Putamen (tissue), 1 donor: ENCODE measurements at regions not wholly inside any gene's neighbourhood (a gene's known extent, or its start where the extent isn't known, plus 50 kb on each side); places are given as distances from the start of the nearest gene placed in this dataset.

Experiments used
- DNase-seq: peaks from one replicate; pipeline ENCODE4 v3.0.0-alpha.2; 2016; ENCODE audit warnings: low spot score

DNA sequence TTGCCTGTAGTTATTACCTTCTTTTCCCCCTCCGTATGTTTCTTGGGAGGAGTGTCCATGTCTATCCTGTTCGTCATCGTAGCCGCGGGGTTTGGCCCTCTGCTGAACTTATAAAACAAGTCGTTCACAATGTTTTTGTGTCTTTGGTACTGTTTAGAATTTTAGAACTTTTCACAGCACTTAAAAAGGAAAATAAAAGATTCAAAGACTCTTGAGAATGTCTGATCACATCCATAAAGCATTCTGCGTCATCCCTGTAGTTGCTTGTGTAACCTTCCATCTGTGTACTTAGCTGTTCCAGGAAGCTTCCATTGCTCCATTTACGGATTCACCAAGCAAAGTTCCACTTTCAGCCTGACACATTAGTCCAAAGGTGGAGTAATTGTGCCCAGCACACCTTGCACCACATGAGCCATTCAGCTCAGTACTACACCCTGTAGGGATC lies 677.1 kb upstream of the NR2F2 start:
- DNase-seq = no peak

DNA sequence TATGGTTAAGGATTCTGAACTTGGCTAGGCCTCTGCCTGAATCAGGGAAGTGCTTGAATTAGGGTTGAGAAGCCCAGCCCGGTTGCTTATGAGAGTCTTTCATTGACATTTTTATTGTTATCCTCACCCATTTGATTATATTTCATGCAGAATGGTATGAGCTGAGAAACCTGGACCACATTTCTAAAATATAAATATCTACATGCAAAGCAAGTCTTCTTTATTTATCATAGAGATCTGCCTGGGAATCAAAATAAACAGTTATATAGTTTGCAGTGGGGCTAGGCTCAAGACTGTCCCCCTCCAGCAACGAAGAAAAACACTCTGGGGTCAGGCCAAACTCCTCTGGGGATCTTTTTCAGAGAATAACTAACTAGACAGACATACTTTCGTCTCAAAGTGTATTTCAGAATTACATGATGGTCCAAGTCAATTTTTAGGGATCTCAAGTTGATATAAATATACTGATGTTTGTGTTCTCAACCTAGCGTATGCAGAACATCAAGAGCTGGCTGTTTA lies 675.4 kb upstream of the NR2F2 start:
- DNase-seq = no peak

DNA sequence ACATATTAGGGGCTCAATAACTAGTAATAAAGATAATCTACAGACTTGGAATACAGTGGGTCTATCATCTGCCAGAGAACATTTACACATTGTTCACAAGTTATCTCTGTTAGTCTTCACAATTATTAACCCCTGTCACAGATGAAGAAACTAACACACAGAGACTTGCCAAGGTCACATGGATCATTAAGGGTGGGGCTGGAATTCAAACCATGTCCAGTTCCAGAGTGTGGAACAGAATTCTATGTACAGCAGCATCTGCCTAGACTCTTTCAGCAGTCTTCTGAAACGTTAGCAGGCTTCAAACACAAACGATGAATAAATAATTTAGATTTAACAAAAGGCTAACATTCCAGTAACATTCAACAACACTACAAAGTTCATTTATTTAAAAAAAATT lies 673.9 kb upstream of the NR2F2 start:
- no peak for DNase-seq

DNA sequence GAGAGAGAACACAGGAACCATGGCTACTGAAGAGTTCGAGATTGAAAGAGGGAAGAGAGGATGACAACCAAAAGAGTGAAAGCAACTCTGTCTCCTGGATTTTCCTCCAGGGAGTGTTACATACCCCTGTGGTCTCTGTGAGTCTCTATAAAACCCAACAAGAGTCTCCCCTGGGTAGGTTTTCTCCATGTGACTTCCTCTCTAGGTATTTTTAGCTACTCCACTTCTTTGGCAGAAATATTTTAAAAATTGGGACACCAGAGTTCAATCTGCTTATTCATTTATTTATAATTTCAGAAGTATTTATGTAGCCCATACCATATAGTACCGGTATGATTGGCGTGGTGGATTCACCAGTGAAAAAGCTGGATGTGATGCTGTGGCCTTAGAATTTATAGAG lies 671.7 kb upstream of the NR2F2 start:
- no peak for DNase-seq

DNA sequence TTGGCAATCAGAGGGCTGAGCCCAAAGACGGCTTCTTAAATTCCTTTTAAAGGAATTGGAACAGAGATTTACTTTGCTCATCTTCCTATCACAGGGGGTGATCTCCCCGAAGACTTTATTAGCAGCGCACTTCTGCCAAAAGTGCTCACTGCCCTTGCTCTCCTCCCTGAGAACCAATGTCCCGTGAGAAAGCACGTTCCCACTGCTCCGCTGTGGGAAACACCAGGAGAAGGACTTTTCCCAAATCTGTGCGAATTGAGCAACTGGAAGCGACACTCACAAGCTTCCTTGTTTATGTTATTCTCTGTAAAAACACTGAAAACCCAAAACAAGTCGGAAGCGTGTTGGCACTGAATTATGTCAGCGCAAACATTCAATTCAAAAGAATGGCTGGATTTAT lies 670.8 kb upstream of the NR2F2 start:
- no peak for DNase-seq

DNA sequence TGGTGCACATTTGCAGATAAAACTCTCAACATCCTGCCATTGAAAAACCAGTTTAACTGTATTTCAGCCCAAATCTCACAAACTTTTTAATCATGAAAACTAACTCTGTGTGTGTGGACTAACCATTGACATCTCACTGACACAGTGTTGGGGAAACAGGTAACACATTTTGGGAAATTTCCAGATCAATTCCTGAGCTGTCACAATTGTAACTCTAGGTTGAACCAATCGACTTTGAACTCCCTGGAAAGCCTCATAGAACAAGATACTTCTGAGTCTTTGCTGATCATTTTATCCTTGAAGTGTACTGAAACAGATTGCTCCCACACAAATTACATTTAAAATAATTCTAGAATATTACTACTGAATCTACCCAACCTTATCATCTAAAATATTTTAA lies 667.9 kb upstream of the NR2F2 start:
- no peak for DNase-seq

DNA sequence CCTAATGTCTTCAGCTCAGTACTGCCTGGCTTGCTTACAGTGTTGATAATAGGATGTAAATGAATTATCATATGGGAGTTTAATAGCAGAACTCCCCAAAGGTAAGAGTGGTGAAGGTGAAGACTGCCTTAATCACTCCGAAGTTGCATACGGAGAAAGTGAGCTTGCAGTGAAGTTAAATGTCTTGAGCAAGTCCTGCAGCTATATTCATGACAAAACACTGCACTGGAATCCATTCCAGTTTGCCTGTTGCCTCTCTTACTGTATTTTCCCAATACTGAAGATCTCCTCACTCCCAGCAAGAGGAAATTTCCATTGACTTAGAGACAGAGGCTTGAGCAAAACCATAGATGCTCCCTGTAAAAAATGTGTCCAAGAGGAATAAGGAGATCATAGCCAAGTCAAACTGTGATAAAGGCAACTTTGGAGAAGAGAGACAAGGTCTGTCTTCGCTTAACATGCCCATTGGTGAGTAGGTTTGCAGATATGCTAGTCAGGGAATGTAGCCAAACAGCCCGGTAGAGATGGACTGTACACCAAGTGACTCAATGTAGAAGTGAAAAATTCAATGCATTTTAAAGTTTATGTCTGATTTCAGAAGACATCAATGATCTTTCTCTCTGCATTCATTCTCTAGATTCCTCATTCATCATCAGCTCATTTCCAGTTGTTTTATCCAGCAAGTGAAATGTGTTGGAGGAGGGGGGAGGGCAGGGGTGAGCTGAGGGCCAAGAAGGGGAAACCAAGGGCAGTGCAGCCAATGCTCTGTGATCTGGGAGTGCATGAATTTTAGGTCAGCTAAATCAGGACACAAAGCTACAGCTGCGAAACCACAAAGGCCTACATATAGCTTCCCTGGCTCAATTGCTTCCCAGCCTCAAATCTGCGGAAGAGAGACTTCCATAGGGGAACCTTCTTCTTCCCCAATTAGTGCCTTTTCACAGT lies 667.1 kb upstream of the NR2F2 start:
- no peak for DNase-seq

DNA sequence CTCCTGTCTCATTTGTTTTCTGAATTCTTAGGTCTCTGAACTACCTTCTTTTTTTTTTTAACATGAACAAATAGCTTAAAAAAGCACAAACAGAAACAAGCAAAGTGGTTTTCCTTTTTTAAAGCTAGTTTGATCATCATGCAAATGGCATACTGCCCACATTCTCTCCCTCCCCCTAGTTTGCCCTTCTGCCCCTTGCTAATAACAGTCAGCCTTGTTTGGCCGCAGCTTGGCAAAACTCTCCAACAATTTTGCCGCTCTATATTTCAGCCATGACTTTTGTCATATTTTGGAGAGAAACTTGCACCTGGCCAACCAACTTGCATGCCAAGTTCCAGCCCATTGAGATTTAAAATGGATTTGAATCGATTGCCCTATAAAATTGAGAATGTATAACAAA lies 666.0 kb upstream of the NR2F2 start:
- no peak for DNase-seq

DNA sequence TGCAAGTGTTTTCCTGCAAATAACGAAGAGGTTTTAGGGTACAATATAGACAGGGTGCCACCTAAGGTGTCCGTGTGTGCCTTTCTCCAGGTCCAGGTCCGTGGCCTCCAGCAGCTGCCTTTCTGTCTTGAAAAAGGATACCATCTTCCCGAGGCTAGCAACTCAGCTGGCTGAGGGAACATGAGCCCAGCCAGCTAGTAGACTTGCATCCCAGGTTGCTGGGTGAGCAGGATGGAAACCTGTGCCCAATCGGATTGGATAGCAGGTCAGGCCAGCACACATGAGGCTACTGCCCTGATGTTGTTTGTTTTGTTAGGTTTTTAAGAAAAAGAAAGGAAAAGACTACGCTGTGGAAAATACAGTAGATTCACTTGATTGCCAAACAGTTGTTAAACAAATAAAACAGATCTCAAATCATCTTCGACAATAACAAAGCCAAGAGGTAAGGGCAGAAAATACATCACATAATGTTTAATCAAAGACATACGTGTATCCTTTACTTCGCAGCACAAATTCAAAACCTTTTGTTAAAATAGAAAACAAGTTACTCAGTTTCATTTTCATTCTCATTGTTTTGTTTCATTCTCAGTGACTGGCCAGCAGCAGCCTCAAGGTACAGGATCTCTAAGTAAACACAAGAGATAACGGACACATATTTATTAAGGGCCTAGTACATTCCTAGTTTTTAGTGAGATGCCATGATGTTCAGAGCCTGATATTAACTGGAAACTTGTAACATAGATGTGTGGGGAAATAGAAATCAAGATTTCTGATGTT lies 661.2 kb upstream of the NR2F2 start:
- no peak for DNase-seq

DNA sequence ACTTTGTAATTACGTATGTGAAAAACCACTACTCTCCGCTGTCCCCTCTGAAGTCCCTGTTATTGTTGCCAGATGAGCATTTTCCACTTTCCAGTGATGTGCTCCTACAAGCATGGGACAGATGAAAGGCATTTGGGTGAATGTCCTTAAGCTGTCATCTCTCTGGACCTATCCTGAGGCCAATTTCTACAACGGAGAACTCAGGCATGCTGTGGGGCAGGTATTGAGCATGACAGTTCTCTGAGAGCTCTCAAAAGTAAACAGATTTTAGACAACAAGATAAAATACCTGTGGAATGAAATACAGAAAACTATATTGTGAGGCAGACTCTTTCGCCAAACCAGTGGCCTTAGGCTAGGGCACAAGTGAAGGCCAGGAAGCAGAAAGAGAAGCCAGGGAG lies 656.5 kb upstream of the NR2F2 start:
- DNase-seq = no peak

DNA sequence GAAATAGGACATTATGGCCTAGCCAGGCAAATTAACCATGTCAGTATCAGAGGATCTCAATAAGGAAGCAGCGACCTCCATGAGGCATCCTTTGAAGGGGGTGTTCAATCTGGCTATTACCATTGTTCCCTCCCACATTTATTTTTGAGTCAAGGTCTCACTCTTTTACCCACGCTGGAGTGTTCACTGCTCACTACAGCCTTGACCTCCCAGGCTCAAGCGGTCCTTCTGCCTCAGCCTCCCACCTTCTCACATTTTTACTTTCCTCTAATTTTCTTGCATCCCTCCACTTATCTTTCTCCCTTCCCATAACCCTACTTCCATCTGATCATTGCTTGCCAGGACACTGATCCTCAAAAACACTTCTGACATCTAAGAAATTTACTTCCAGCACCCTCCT lies 654.0 kb upstream of the NR2F2 start:
- no peak for DNase-seq

DNA sequence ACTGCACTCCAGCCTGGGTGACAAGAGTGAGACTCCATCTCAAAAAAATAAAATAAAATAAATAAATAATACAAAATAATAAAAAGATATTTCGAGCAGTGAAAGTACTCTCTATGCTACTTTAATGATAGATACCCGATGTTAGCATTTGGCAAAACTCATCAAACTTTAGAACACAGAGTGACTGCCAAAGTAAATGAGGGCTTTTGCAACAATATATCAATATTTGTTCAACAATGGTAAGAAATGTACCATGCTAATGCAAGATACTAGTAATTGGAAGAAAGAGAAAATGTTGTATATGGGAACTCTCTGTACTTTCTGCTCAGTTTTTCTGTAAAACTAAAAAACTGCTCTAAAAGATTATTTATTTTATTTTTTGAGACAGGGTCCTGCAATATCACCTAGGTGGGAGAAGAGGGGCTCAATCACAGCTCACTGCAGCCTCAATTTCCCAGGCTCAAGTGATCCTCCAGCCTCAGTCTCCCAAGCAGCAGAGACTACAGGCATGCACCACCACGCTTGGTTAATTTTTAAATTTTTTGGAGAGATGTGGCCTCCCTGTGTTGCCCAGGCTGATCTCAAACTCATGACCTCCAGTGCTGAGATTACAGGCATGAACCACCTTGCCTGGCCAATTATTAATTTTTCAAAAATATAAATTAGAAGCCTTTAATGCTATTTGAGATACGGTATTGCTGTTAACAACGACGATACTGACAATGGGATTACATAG lies 650.5 kb upstream of the NR2F2 start:
- DNase-seq = no peak

DNA sequence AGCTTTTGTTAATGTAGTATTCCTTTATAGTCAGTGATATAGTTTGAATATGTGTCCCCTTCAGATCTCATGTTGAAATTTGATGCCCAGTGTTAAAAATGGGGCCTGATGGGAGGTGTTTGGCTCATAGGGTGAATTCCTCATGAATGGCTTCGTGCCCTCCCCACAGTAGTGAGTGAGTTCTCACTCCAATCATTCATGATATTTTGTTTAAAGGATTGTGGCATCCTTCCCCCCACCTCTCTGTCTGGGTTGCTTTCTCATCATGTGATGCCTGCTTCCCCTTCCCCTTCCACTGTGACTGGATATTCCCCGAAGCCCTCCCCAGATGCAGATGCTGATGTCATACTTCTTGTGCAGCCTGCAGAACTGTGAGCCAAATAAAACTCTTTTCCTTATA lies 649.8 kb upstream of the NR2F2 start:
- no peak for DNase-seq

DNA sequence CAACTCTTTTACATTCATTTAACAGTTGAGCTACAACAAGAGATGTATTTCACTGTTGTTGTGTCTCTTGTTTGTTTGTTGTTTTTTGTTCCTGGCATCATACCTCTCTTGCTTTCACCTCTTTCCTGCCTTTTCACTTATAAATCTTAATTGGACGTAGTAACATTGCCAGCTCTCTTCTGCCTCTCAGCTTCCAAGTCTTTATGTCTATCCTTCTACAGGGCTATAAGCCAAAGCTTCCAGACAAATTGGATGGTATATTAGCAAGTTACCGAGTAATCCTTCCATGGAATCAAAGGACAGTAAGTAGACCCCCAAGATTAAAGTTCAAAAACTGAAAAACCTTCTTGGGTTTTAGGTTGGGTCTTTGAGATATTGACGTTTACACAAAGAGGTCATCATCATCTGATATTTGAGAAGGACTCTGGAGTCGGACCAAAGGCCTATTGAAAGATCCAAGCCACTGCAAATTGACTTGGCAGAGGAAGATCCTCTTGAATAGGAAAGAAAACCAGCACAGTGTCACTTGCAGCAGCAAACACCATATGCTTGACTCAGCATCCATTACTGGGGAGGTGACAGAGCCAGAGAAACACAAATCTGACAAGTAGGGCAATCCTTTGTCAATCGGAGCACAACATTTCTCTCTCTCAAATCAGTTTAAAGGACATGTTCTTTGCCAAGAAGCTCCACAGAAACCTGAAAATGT lies 648.5 kb upstream of the NR2F2 start:
- no peak for DNase-seq

DNA sequence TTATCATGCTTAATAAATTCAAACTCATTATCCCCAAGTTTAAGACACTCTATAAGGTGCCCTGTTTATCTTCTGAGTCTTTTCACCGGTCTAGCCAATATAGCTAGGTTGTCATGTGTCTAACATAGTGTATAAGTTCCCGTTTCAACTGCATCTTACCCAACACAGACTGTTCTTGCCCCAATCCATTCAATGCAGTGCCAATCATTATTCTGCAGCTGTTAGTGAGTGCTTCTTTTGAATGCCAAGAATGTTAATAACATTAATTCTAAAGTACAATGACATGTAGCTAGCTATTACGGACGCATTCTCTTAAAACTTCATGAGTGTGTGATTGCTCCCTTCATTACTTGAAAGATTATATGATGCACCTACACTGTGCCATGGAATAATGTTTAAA lies 646.4 kb upstream of the NR2F2 start:
- DNase-seq = no peak

DNA sequence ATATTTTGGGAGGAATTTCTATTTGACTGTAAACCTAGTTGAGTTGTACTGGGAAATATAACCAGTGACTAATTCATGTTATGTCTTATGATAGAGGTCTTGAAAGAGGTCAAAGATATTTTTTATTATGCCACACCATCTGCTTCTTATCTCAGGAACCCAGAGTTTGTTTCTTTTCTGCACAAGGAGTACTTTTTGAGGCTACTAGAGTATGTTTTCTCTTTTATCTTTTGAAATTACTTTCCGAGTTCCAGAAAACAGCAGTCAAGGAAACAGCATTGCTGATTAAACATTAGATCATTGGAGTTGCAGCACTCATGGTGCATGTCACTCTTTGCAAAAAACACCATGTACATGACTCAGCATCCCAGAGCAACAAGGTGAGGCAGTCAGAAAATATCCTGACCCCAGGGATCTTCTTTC lies 645.8 kb upstream of the NR2F2 start:
- no peak for DNase-seq

DNA sequence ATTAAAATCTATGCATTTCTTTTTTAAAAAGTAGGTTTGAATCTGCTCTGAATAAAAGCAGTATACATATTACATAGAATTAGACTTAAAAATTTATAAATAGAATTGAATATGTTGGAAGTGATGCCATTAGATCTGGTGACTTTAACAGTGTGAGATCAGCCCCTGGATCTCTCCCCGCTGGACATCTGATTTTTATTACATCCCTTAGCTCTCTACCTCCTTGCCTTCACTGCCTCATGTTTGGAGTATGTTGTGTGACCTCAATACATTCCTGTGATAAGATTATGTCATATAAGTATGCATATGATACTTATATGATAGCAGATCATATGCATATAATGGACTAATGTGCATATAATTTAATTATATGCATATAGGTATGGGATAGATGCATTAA lies 643.4 kb upstream of the NR2F2 start:
- no peak for DNase-seq

DNA sequence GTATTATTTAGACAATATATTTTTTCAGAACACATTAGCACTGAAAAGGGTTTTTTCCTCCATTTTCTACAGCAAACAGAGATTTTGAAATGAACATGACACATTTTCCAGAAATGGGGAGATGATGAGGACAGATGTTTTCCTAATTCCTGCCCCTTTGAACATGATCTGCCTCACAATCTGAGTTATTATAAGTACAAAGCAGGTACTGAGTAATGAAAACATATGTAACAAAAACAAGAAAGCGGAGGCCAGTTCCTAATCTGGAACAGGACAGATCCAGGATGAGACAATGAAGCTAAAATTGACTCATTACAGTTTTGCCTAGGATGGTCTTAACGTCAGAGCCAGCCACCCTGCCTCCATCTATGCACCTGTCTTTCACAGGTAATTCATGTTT lies 642.8 kb upstream of the NR2F2 start:
- no peak for DNase-seq

DNA sequence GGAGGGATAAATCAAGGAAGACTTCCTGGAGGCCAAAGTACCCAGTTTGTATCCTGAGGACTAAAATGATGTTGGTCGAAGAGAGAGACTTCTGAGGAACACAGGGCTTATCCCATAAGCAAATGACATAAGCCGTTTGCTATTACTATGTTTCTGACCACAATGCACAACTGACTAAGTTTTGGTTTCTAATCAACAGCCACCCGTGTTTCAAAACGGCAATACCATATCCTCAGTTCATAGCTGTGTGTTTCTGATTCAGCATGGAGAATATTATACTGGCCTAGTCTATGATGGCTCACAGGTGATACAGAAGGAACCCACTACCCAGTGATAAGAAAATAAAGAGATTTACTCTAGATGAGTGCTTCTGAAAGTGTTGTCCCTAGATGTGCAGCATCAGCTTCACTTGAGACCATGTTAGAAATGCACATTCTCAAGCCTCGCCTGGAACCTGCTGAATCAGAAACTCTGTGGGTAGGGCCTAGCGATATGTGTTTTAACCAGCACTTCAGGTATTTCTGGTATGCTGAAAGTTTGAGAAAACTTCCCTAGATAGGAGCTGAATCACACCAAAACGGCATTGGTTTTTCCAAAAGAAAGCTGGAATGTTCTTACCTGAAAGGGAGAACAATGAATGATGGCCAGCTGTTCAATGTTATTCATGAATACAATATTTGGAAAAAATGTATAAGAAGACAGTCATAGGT lies 639.7 kb upstream of the NR2F2 start:
- no peak for DNase-seq

DNA sequence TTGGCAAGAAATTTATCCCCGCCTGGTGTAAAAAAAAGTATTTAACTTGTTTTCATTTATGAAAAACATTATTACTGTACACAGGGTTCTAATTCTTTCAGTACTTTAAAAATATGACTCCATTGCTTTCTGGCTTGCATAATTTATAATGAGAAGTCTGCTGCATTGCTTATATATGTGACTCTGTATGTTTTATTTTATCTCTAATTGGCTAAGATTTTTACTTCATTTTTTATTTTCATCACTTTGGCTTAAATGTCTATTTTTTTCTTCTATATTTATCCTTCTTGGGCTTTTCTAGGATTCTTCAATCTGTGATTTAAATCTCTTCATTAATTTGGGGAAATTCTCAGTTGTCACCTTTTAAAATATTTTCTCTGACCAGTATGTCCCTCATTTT lies 636.6 kb upstream of the NR2F2 start:
- no peak for DNase-seq

DNA sequence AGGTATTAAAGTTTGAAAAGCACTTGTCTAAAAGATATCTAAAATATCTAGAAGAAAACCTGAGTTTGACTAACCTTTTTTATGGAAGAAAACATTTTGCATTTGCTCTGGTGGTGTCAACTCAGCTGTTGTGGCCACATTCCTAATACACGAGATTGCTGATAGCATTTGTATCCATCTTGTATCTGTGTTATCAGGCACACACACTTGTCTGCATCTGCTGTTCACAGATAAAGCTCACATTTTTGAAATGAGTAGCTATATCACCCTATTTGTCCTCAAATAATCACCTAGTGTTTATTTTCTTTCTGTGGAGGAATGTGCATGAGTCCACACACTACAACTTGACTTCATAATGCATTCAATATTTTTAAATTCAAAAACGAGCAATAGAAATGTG lies 632.3 kb upstream of the NR2F2 start:
- DNase-seq = no peak
